Suppressor macrophage (primary cell): ENCODE measurements at regions not wholly inside any gene's neighbourhood (a gene's known extent, or its start where the extent isn't known, plus 50 kb on each side); places are given as distances from the start of the nearest gene placed in this dataset.

Experiments used
- DNase-seq, 4 experiments: peaks; one replicate each; pipeline ENCODE4 v3.0.0-alpha.2; 2020 to 2022

- DNase-seq, result no peak
These were observed 737.8 kb upstream of the NRSN1 start for GRCh38 chr6:23388086-23388783.

GRCh38 chr6:23389386-23389785, 736.6 kb upstream of the NRSN1 start:
- no peak for DNase-seq

- DNase-seq, result no peak
These were observed 735.8 kb upstream of the NRSN1 start for GRCh38 chr6:23390221-23390620.

GRCh38 chr6:23394681-23395080, 731.3 kb upstream of the NRSN1 start:
- DNase-seq, result no peak

GRCh38 chr6:23395381-23395780, 730.6 kb upstream of the NRSN1 start:
- DNase-seq, result no peak

GRCh38 chr6:23396949-23397348, 729.1 kb upstream of the NRSN1 start:
- no peak for DNase-seq

GRCh38 chr6:23403460-23403859, 722.6 kb upstream of the NRSN1 start:
- DNase-seq, result no peak

- DNase-seq, result no peak
These were observed 716.5 kb upstream of the NRSN1 start for GRCh38 chr6:23409531-23409930.

- no peak for DNase-seq
These were observed 715.6 kb upstream of the NRSN1 start for GRCh38 chr6:23410439-23410838.

- DNase-seq, result no peak
These were observed 713.2 kb upstream of the NRSN1 start for GRCh38 chr6:23412770-23413169.

- no peak for DNase-seq
These were observed 712.5 kb upstream of the NRSN1 start for GRCh38 chr6:23413327-23414050.

- no peak for DNase-seq
These were observed 712.0 kb upstream of the NRSN1 start for GRCh38 chr6:23414051-23414445.

GRCh38 chr6:23414922-23415321, 711.1 kb upstream of the NRSN1 start:
- DNase-seq, result no peak

- DNase-seq, result no peak
These were observed 710.1 kb upstream of the NRSN1 start for GRCh38 chr6:23415819-23416427.

- DNase-seq, result no peak
These were observed 708.9 kb upstream of the NRSN1 start for GRCh38 chr6:23417133-23417532.

- DNase-seq, result no peak
These were observed 707.9 kb upstream of the NRSN1 start for GRCh38 chr6:23418095-23418494.

GRCh38 chr6:23419046-23419445, 707.0 kb upstream of the NRSN1 start:
- DNase-seq, result no peak

- no peak for DNase-seq
These were observed 705.2 kb upstream of the NRSN1 start for GRCh38 chr6:23420659-23421350.

GRCh38 chr6:23424584-23424983, 701.4 kb upstream of the NRSN1 start:
- no peak for DNase-seq

- no peak for DNase-seq
These were observed 690.9 kb upstream of the NRSN1 start for GRCh38 chr6:23435126-23435525.

- DNase-seq, result no peak
These were observed 690.2 kb upstream of the NRSN1 start for GRCh38 chr6:23435798-23436197.

- no peak for DNase-seq
These were observed 684.1 kb upstream of the NRSN1 start for GRCh38 chr6:23441808-23442461.
